ENCODE measurements at regions not wholly inside any gene's neighbourhood (a gene's known extent, or its start where the extent isn't known, plus 50 kb on each side); places are given as distances from the start of the nearest gene placed in this dataset.

DNA sequence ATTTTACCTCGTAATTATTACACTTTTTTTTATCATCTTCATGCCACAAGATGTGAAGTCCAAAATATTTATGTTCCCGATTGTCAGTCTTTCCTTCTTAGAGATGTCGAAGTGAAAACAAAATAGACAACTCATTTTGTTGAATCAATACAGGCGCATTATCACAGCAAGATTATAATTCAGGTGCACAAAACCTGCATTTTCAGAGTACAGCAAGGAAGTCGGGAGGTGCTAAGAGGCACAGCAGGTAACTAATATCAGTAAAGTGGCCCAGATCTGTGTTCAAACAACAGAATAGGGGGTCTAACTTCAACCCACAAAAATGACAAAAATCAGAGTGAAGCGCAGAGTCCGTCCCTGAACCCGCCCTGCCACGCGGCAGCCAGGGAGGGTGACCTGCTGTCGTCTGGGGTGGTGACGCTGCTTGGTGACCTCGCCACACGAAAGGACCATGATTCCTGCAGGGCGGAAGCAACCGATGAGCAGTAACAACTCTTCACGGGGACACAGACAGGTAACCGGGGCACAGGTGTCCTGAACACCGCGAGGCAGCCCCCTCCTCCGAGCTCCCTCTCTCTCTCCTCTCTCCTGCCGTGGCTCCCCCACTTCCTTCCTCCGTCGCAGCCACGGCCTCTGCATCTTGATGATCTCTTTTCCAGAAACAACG lies 50.9 kb upstream of the SPACA7 start:
- TF ChIP-seq EZH2 (IDR thresholded peaks at IDR 0.05; ENCODE audit: insufficient read depth, poor library complexity, severe bottlenecking) (no peak), EZH2phosphoT487 (IDR thresholded peaks at IDR 0.05; ENCODE audit: insufficient read depth, low read depth) (no peak)
